ENCODE measurements at regions not wholly inside any gene's neighbourhood (a gene's known extent, or its start where the extent isn't known, plus 50 kb on each side); places are given as distances from the start of the nearest gene placed in this dataset.

- H3K36me3 Mint-ChIP-seq (ENCODE audit: low read depth) = peaks cover 3% of the 10 kb centered on the region; the same call in 1 of the 2 replicates
- no peaks in the 10 kb centered on the region for H3K9me3 Mint-ChIP-seq
- no peak overlapping the region for H3K4me3 Mint-ChIP-seq
- peaks cover 12% of the 10 kb centered on the region for H3K4me1 Mint-ChIP-seq (ENCODE audit: low read depth)
- no peak overlapping the region; the same call in 1 of the 2 replicates for H3K27ac Mint-ChIP-seq
- no peak for TF ChIP-seq CTCF (IDR thresholded peaks at IDR 0.05)
- H3K27me3 Mint-ChIP-seq (ENCODE audit: insufficient read depth) = no peaks in the 10 kb centered on the region
- no peak for DNase-seq
Observed at GRCh38 chr7:22610263-22610662, 110.3 kb upstream of the STEAP1B start.

GRCh38 chr7:22607180-22607579, 107.2 kb upstream of the STEAP1B start:
- Mint-ChIP-seq H3K36me3 (ENCODE audit: low read depth) (no peaks in the 10 kb centered on the region), H3K4me3 (no peak overlapping the region), H3K9me3 (no peaks in the 10 kb centered on the region), H3K27ac (no peak overlapping the region), H3K4me1 (ENCODE audit: low read depth) (peaks cover 18% of the 10 kb centered on the region), H3K27me3 (ENCODE audit: insufficient read depth) (peaks cover 3% of the 10 kb centered on the region; the same call in 1 of the 2 replicates)
- peak; percentile 50 for DNase-seq
- TF ChIP-seq CTCF (IDR thresholded peaks at IDR 0.05) = no peak

- peaks cover 36% of the 10 kb centered on the region for H3K4me1 Mint-ChIP-seq (ENCODE audit: low read depth)
- H3K9me3 Mint-ChIP-seq = no peaks in the 10 kb centered on the region
- H3K27ac Mint-ChIP-seq = no peak overlapping the region
- no peaks in the 10 kb centered on the region for H3K36me3 Mint-ChIP-seq (ENCODE audit: low read depth)
- DNase-seq = no peak
- no peak for TF ChIP-seq CTCF (IDR thresholded peaks at IDR 0.05)
- H3K27me3 Mint-ChIP-seq (ENCODE audit: insufficient read depth) = peaks cover 3% of the 10 kb centered on the region; the same call in 1 of the 2 replicates
- H3K4me3 Mint-ChIP-seq = no peak overlapping the region
Observed at GRCh38 chr7:22604246-22604645, 104.3 kb upstream of the STEAP1B start.

GRCh38 chr7:22601812-22602565, 102.0 kb upstream of the STEAP1B start:
- Mint-ChIP-seq H3K27me3 (ENCODE audit: insufficient read depth) (peaks cover 3% of the 10 kb centered on the region; the same call in 1 of the 2 replicates), H3K27ac (peak overlapping the region; percentile 83), H3K4me1 (ENCODE audit: low read depth) (peaks cover 49% of the 10 kb centered on the region), H3K36me3 (ENCODE audit: low read depth) (no peaks in the 10 kb centered on the region), H3K4me3 (peak overlapping the region; percentile 4; the same call in 1 of the 2 replicates), H3K9me3 (no peaks in the 10 kb centered on the region)
- TF ChIP-seq CTCF (IDR thresholded peaks at IDR 0.05) = no peak
- peak; percentile 84 for DNase-seq

GRCh38 chr7:22601408-22601807, 101.4 kb upstream of the STEAP1B start:
- no peak for DNase-seq
- Mint-ChIP-seq H3K4me3 (no peak overlapping the region), H3K9me3 (no peaks in the 10 kb centered on the region), H3K27ac (peak overlapping the region; percentile 83), H3K27me3 (ENCODE audit: insufficient read depth) (peaks cover 3% of the 10 kb centered on the region; the same call in 1 of the 2 replicates), H3K4me1 (ENCODE audit: low read depth) (peaks cover 45% of the 10 kb centered on the region), H3K36me3 (ENCODE audit: low read depth) (no peaks in the 10 kb centered on the region)
- TF ChIP-seq CTCF (IDR thresholded peaks at IDR 0.05) = no peak

Data from HFFc6 (cell line).